Ovary (tissue), 3 donors: ENCODE measurements at regions not wholly inside any gene's neighbourhood (a gene's known extent, or its start where the extent isn't known, plus 50 kb on each side); places are given as distances from the start of the nearest gene placed in this dataset.

Experiments
- CTCF ChIP-seq, 3 donors: fragments of 450-650 bp in 2 of 3; fragments of 200-600 bp in 1 of 3; IDR thresholded peaks; one replicate each; pipeline versions ENCODE4 v1.5.1 to v1.8.0; 2016 to 2022; ENCODE audit warnings: antibody characterized with exemption in 3 of 3, mild to moderate bottlenecking in 1 of 3
- EP300 ChIP-seq: sonication (generic); formaldehyde crosslinking; IDR thresholded peaks from one replicate; pipeline ENCODE4 v1.6.1; 2017; ENCODE audit warnings: antibody characterized with exemption
- POLR2A ChIP-seq: fragments of 450-650 bp; IDR thresholded peaks from one replicate; pipeline ENCODE4 v1.6.1; 2017; ENCODE audit warnings: antibody characterized with exemption, mild to moderate bottlenecking, moderate library complexity
- donor health status: DM: no; HTN: no; CAD: no.

GRCh38 chr9:89747596-89747995 lies 142.8 kb downstream of the GADD45G start:
- no peak for TF ChIP-seq CTCF (IDR thresholded peaks at IDR 0.05)
- no peak for TF ChIP-seq POLR2A
- TF ChIP-seq EP300, result no peak
